Sigmoid colon (tissue), 6 donors: ENCODE measurements at regions not wholly inside any gene's neighbourhood (a gene's known extent, or its start where the extent isn't known, plus 50 kb on each side); places are given as distances from the start of the nearest gene placed in this dataset.

Experiments used
- DNase-seq: peaks from one replicate; pipeline ENCODE4 v3.0.0-alpha.2; 2019
- H3K27ac ChIP-seq, 4 donors: fragments of 200-600 bp; sonication (generic); one replicate each; pipeline ENCODE4 v1.5.1; 2016 to 2019; ENCODE audit warnings: mild to moderate bottlenecking in 1 of 4
- H3K27me3 ChIP-seq, 3 donors: fragments of 200-600 bp; sonication (generic); one replicate each; pipeline ENCODE4 v1.5.1; 2019; ENCODE audit warnings: mild to moderate bottlenecking in 1 of 3
- H3K36me3 ChIP-seq, 4 donors: fragments of 200-600 bp; sonication (generic); one replicate each; pipeline ENCODE4 v1.5.1; 2016 to 2019
- H3K4me1 ChIP-seq, 4 donors: fragments of 200-600 bp; sonication (generic); one replicate each; pipeline ENCODE4 v1.5.1; 2017 to 2019
- H3K4me3 ChIP-seq, 4 donors: fragments of 200-600 bp; sonication (generic); one replicate each; pipeline ENCODE4 v1.5.1; 2017 to 2019; ENCODE audit warnings: mild to moderate bottlenecking in 2 of 4, moderate library complexity in 1 of 4
- H3K9me3 ChIP-seq, 4 donors: fragments of 200-600 bp in 3 of 4; sonication (generic) in 3 of 4; one replicate each; pipeline versions ENCODE4 v1.5.1 to v1.6.1; 2013 to 2019
- EP300 ChIP-seq, 4 donors: sonication (generic); formaldehyde crosslinking; IDR thresholded peaks; one replicate each; pipeline ENCODE4 v1.6.1; 2017; ENCODE audit warnings: antibody characterized with exemption in 4 of 4
- POLR2A ChIP-seq, 2 donors: fragments of 450-650 bp; IDR thresholded peaks; one replicate each; pipeline ENCODE4 v1.6.1; 2016; ENCODE audit warnings: antibody characterized with exemption in 2 of 2, mild to moderate bottlenecking in 2 of 2, moderate library complexity in 2 of 2
- POLR2AphosphoS5 ChIP-seq, 4 donors: sonication (generic); formaldehyde crosslinking; IDR thresholded peaks; one replicate each; pipeline ENCODE4 v1.6.1; 2017; ENCODE audit warnings: antibody characterized with exemption in 4 of 4
- WGBS, 2 donors: extraction: QIAGEN DNeasy Blood & Tissue Kit; methylation state at CpG; one replicate each; pipeline ENCODE4 v1.1.7; 2013; 5-methylcytosine and 5-hydroxymethylcytosine counted together
- intact Hi-C: fragments of 100-400 bp; cut with DNase I; formaldehyde crosslinking; loops from one replicate; pipeline ENCODE4 v1.15.1; 2023
- TF ChIP-seq, protein P1 (sequence below), 4 experiments: fragments of 450-650 bp in 3 of 4; fragments of 200-600 bp in 1 of 4; IDR thresholded peaks; one replicate each; pipeline ENCODE4 v1.5.1; 2016 to 2019; ENCODE audit warnings: antibody characterized with exemption in 4 of 4, mild to moderate bottlenecking in 3 of 4, moderate library complexity in 2 of 4
- donor health status: healthy with polysubstance abuse.
- donor health status: healthy.

DNA sequence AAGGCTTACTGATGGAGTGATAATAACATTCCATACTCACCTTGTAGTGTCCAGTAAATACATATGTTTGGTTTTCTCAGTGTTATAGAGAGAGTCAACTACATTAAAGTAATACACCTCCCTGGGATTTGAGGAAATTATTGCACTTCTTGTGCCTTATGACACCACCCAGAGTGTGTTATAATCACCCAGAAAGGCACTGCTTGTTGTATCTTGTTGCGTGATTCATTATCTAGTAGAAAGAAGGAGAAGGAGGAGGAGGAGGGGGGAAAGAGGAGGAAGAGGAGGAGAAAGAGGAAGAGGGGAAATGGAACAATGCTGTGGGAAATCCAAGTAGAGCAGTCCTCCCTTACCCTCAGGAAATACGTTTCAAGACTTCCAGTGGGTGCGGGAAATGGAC, 661.8 kb upstream of the WWC1 start:
- intact Hi-C loops: no loop called here
- no peaks in the 10 kb centered on the region for H3K27me3 ChIP-seq
- no peaks in the 10 kb centered on the region for H3K4me1 ChIP-seq
- H3K36me3 ChIP-seq: no peaks in the 10 kb centered on the region
- no peak for DNase-seq
- H3K4me3 ChIP-seq: no peak overlapping the region
- no peaks in the 10 kb centered on the region for H3K9me3 ChIP-seq
- no peak overlapping the region for H3K27ac ChIP-seq
- WGBS, 2 donors: 78 to 89% methylated on average over 3 of the region's 3 CpGs
- TF ChIP-seq EP300 (IDR thresholded peaks at IDR 0.05) (no peak), POLR2AphosphoS5 (IDR thresholded peaks at IDR 0.05) (no peak), POLR2A (IDR thresholded peaks at IDR 0.05) (no peak)
- TF ChIP-seq, protein P1, sequence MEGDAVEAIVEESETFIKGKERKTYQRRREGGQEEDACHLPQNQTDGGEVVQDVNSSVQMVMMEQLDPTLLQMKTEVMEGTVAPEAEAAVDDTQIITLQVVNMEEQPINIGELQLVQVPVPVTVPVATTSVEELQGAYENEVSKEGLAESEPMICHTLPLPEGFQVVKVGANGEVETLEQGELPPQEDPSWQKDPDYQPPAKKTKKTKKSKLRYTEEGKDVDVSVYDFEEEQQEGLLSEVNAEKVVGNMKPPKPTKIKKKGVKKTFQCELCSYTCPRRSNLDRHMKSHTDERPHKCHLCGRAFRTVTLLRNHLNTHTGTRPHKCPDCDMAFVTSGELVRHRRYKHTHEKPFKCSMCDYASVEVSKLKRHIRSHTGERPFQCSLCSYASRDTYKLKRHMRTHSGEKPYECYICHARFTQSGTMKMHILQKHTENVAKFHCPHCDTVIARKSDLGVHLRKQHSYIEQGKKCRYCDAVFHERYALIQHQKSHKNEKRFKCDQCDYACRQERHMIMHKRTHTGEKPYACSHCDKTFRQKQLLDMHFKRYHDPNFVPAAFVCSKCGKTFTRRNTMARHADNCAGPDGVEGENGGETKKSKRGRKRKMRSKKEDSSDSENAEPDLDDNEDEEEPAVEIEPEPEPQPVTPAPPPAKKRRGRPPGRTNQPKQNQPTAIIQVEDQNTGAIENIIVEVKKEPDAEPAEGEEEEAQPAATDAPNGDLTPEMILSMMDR (IDR thresholded peaks at IDR 0.05): no peak

DNA sequence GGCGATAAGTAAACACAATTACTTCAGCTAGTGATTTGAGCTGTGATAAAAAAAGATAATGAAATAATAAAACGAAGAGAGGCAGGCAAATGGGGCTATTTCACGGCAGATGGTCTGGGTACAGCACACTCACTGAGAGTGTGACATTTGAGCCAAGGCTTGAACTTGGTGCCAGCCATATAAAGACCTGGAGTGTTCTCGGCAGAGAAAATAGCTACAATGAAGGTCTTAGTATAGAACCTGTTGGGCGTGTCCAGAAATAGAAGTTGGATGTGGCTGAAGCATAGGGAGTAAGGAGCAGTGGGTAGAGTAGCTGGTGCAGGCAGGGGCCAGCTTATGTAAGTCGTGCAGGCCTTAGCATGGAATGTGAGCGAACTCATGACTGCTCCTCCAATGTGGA, 660.3 kb upstream of the WWC1 start:
- DNase-seq: no peak
- intact Hi-C loops: no loop called here
- Histone ChIP-seq H3K4me3 (no peak overlapping the region), H3K27ac (no peak overlapping the region), H3K9me3 (no peaks in the 10 kb centered on the region), H3K4me1 (no peaks in the 10 kb centered on the region), H3K27me3 (no peaks in the 10 kb centered on the region), H3K36me3 (no peaks in the 10 kb centered on the region)
- WGBS, 2 donors: 50 to 82% methylated on average over 7 of the region's 7 CpGs
- TF ChIP-seq EP300 (IDR thresholded peaks at IDR 0.05): no peak
- TF ChIP-seq, protein P1 (IDR thresholded peaks at IDR 0.05): no peak
- no peak for TF ChIP-seq POLR2A (IDR thresholded peaks at IDR 0.05)
- no peak for TF ChIP-seq POLR2AphosphoS5 (IDR thresholded peaks at IDR 0.05)

DNA sequence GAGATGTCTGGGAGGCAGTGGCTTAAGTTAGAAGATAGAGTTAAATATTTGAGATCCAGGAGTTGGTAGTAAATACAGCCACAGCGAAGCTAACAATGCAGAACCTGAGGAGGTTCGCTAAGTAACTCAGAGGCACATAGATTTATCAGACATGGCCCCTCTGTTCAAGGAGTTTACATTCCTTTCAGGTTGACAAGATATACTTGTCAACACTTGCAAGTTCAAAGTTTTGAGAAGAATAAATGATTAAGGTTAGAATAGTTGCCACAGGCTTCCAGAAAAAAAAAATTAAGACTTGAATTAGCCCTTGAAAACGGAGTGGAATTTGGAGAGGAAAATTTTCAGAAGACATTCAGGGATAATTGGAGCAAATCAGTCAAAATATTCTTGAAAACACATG, 658.3 kb upstream of the WWC1 start:
- no peaks in the 10 kb centered on the region for H3K9me3 ChIP-seq
- 68 to 69% methylated on average over 3 of the region's 3 CpGs for WGBS, 2 donors
- H3K27ac ChIP-seq: no peak overlapping the region
- no peak for DNase-seq
- no peaks in the 10 kb centered on the region for H3K27me3 ChIP-seq
- no peak for TF ChIP-seq EP300 (IDR thresholded peaks at IDR 0.05)
- no peak for TF ChIP-seq POLR2A (IDR thresholded peaks at IDR 0.05)
- TF ChIP-seq, protein P1 (IDR thresholded peaks at IDR 0.05): no peak
- TF ChIP-seq POLR2AphosphoS5 (IDR thresholded peaks at IDR 0.05): no peak
- intact Hi-C loops: no loop called here
- H3K4me3 ChIP-seq: no peak overlapping the region
- H3K4me1 ChIP-seq: no peaks in the 10 kb centered on the region
- no peaks in the 10 kb centered on the region for H3K36me3 ChIP-seq

DNA sequence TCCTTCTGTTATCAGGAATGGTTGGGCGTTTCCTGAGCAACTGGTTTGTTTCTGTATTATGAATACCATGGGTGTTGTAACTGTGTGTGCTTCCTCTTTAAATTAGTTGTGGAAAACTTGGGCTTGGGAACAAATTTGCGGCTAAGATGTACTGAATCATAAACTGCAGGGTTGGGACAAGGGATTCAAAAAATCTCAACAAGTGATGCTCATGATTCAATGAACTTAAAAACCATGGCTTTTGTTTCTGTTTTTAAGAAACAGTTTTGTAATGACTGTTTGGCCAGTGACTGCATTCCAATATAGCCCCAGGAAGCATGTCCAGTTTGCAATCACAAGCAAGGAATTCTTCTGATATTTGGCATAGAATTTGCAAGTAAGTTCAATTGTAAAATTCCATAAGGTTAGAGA, 657.5 kb upstream of the WWC1 start:
- H3K27ac ChIP-seq: no peak overlapping the region
- WGBS, 2 donors: 10 to 39% methylated on average over 2 of the region's 2 CpGs
- H3K9me3 ChIP-seq: no peaks in the 10 kb centered on the region
- H3K4me3 ChIP-seq: no peak overlapping the region
- H3K36me3 ChIP-seq: no peaks in the 10 kb centered on the region
- DNase-seq: no peak
- TF ChIP-seq, protein P1 (IDR thresholded peaks at IDR 0.05): no peak
- no peak for TF ChIP-seq POLR2A (IDR thresholded peaks at IDR 0.05)
- TF ChIP-seq EP300 (IDR thresholded peaks at IDR 0.05): no peak
- no peak for TF ChIP-seq POLR2AphosphoS5 (IDR thresholded peaks at IDR 0.05)
- H3K4me1 ChIP-seq: no peaks in the 10 kb centered on the region
- intact Hi-C loops: no loop called here
- H3K27me3 ChIP-seq: no peaks in the 10 kb centered on the region

DNA sequence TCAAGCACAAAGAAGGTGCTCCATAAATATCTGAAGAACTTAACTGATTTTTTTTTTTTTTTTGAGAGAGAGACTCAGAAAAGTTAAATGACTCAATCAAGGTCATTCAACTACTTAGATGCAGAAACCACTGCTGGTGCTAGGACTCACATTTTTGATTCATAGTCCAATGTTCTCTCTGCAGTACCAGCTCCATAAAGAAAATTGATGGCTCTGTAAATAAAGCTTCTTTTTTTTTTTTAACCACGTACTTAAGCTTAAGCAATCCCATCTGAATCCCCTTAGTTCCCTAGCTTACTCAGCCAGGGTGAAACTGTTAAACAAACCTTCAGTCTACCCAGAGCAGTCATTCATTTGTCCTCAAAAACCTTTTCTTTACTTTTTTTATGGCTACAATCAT, 657.0 kb upstream of the WWC1 start:
- Histone ChIP-seq H3K4me1 (no peaks in the 10 kb centered on the region), H3K27ac (no peak overlapping the region), H3K27me3 (no peaks in the 10 kb centered on the region), H3K36me3 (no peaks in the 10 kb centered on the region), H3K9me3 (no peaks in the 10 kb centered on the region), H3K4me3 (no peak overlapping the region)
- TF ChIP-seq, protein P1 (IDR thresholded peaks at IDR 0.05): no peak
- TF ChIP-seq POLR2A (IDR thresholded peaks at IDR 0.05): no peak
- TF ChIP-seq POLR2AphosphoS5 (IDR thresholded peaks at IDR 0.05): no peak
- TF ChIP-seq EP300 (IDR thresholded peaks at IDR 0.05): no peak
- intact Hi-C loops: no loop called here
- DNase-seq: no peak
- WGBS, 2 donors: 1 to 13% methylated on average over 1 of the region's 1 CpG
